ENCODE measurements at regions not wholly inside any gene's neighbourhood (a gene's known extent, or its start where the extent isn't known, plus 50 kb on each side); places are given as distances from the start of the nearest gene placed in this dataset.

- H3K79me2 ChIP-seq (ENCODE audit: insufficient read depth, low read length) = no peaks in the 10 kb centered on the region
- no peak overlapping the region for H3K4me2 ChIP-seq (ENCODE audit: insufficient read depth, insufficient read length, low read length)
- no peak overlapping the region for H3T11ph ChIP-seq (ENCODE audit: low read length)
- H3K4ac ChIP-seq (ENCODE audit: low read depth, low read length) = no peak overlapping the region
- H3K4me3 Mint-ChIP-seq = no peak overlapping the region
- H2BK12ac ChIP-seq (ENCODE audit: insufficient read length, low read depth, low read length) = no peak overlapping the region
- no peak overlapping the region for H2BK15ac ChIP-seq (ENCODE audit: low read depth, low read length)
- peaks cover 17% of the 10 kb centered on the region for H3K27me3 Mint-ChIP-seq (ENCODE audit: low read depth)
- H2AK5ac ChIP-seq (ENCODE audit: insufficient read length, low read length) = no peak overlapping the region
- H3K4me1 Mint-ChIP-seq = peaks cover 28 to 60% of the 10 kb centered on the region in 2 experiments
- no peaks in the 10 kb centered on the region for H4K20me1 ChIP-seq (ENCODE audit: control insufficient read depth, insufficient read depth, insufficient read length)
- H3K27me3 ChIP-seq (ENCODE audit: insufficient read depth, low read length) = no peaks in the 10 kb centered on the region
- no peak overlapping the region for H2BK120ac ChIP-seq (ENCODE audit: low read depth, low read length, poor library complexity, severe bottlenecking)
- H3K27ac Mint-ChIP-seq = no peak overlapping the region
- H3K9me3 ChIP-seq (ENCODE audit: control insufficient read depth, low read depth, low read length) = no peaks in the 10 kb centered on the region
- peaks cover 2% of the 10 kb centered on the region for H3K23me2 ChIP-seq (ENCODE audit: insufficient read length, low read depth, low read length, poor library complexity, severe bottlenecking)
- H2AFZ ChIP-seq (ENCODE audit: low read length) = no peak overlapping the region
- no peak overlapping the region for H4K91ac ChIP-seq (ENCODE audit: insufficient read length, low read depth, low read length)
- no peak overlapping the region for H2BK5ac ChIP-seq (ENCODE audit: insufficient read length, low read length)
- H3K9me3 Mint-ChIP-seq = no peaks in the 10 kb centered on the region
- H3K14ac ChIP-seq (ENCODE audit: insufficient read depth, low read length) = no peak overlapping the region
- no peaks in the 10 kb centered on the region for H3K79me1 ChIP-seq (ENCODE audit: insufficient read depth, low read depth, low read length, poor library complexity, severe bottlenecking)
- H3K23ac ChIP-seq (ENCODE audit: insufficient read length, low read depth, low read length) = no peak overlapping the region
- H4K8ac ChIP-seq (replicated peaks; ENCODE audit: insufficient read length, low read depth, low read length) = no peak overlapping the region
- no peak overlapping the region for H2BK20ac ChIP-seq (ENCODE audit: low read depth, low read length, poor library complexity, severe bottlenecking)
- TF ChIP-seq CTCF (conservative IDR thresholded peaks at IDR 0.05) = no peak
- no peak overlapping the region for H3K9ac ChIP-seq (ENCODE audit: extremely low read depth, insufficient read length, low read length)
- H3K27ac ChIP-seq (ENCODE audit: insufficient read length, low read depth, low read length) = no peak overlapping the region
- H4K5ac ChIP-seq (ENCODE audit: insufficient read length, low read depth, low read length) = no peak overlapping the region
- no peak overlapping the region for H3K18ac ChIP-seq (ENCODE audit: insufficient read length, low read depth, low read length)
- WGBS (ENCODE audit: extremely low coverage, insufficient read length, low lambda C conversion rate) = no CpG with 5 or more reads among the region's 13 CpGs
- DNase-seq = no peak
- no peak overlapping the region for H3K56ac ChIP-seq (ENCODE audit: insufficient read length, low read depth, low read length)
- H3K36me3 Mint-ChIP-seq (ENCODE audit: insufficient read depth in 1 of 3, low read depth in 3 of 3) = no peaks in the 10 kb centered on the region
- peaks cover 10% of the 10 kb centered on the region; the same call in 1 of the 2 replicates for H3K4me1 ChIP-seq (ENCODE audit: insufficient read depth, low read length)
Observed at GRCh38 chr1:37310064-37310463, 164.3 kb upstream of the ZC3H12A start.

All from H9 (cell line).